H1 (cell line): ENCODE measurements at regions not wholly inside any gene's neighbourhood (a gene's known extent, or its start where the extent isn't known, plus 50 kb on each side); places are given as distances from the start of the nearest gene placed in this dataset.

Experiments
- CTCF ChIA-PET: fragments of 300-600 bp; sonication (Branson Sonifier 250); formaldehyde crosslinking; loops from one replicate; lab custom pipeline; 2021; ENCODE audit not compliant: partially characterized antibody; lab: Charles Lee
- POLR2A ChIA-PET: fragments of 300-600 bp; sonication (Branson Sonifier 250); formaldehyde crosslinking; loops from one replicate; lab custom pipeline; 2021; ENCODE audit warnings: inconsistent platforms; ENCODE audit not compliant: partially characterized antibody; lab: Charles Lee
- DNase-seq, 2 experiments: peaks; one replicate each; pipeline versions ENCODE4 v3.0.0 to v3.0.0-alpha.2; 2010 to 2022; ENCODE audit warnings: low spot score in 2 of 2, low read depth in 1 of 2, mixed read lengths in 1 of 2
- FAIRE-seq: peaks from 2 replicates; lab custom pipeline; 2011; peaks lifted over from hg19 to GRCh38; lab: Jason Lieb, UNC
- H2AFZ ChIP-seq: 2 replicates; pipeline ENCODE4 v1.8.1; 2012; ENCODE audit warnings: low read length, inconsistent platforms
- H2AK5ac ChIP-seq: 2 replicates; pipeline ENCODE4 v1.6.1; 2013; ENCODE audit warnings: low read depth, low read length
- H2BK120ac ChIP-seq: replicated peaks from 2 replicates; pipeline ENCODE3; 2013; ENCODE audit warnings: low read depth, low read length, inconsistent platforms
- H2BK12ac ChIP-seq: 2 replicates; pipeline ENCODE4 v1.6.1; 2013; ENCODE audit warnings: low read depth, low read length
- H2BK15ac ChIP-seq: 2 replicates; pipeline ENCODE4 v1.6.1; 2013; ENCODE audit warnings: low read length
- H2BK20ac ChIP-seq: 2 replicates; pipeline ENCODE4 v1.6.1; 2013; ENCODE audit warnings: low read length
- H2BK5ac ChIP-seq: 2 replicates; pipeline ENCODE4 v1.6.1; 2013; ENCODE audit warnings: low read depth, low read length
- H3K14ac ChIP-seq: 2 replicates; pipeline ENCODE4 v1.6.1; 2013; ENCODE audit warnings: inconsistent platforms; ENCODE audit not compliant: insufficient read length
- H3K18ac ChIP-seq: 2 replicates; pipeline ENCODE4 v1.6.1; 2013; ENCODE audit warnings: low read length; ENCODE audit errors: extremely low read depth
- H3K23ac ChIP-seq: 2 replicates; pipeline ENCODE4 v1.6.1; 2013; ENCODE audit warnings: inconsistent platforms; ENCODE audit not compliant: insufficient read length
- H3K23me2 ChIP-seq: 2 replicates; pipeline ENCODE4 v1.6.1; 2013; ENCODE audit warnings: low read depth, low read length
- H3K27ac ChIP-seq: 2 replicates; pipeline ENCODE4 v1.6.1; 2011; ENCODE audit warnings: low read depth, low read length, inconsistent platforms
- H3K27me3 ChIP-seq, 4 experiments: replicated peaks in 1 of 4; 1 replicate in 1 of 4; 2 replicates in 3 of 4; pipeline versions ENCODE4 v1.6.1 to v1.8.1; 2011 to 2013; ENCODE audit warnings: low read length in 3 of 4, mild to moderate bottlenecking in 3 of 4, inconsistent platforms in 2 of 4, mixed read lengths in 2 of 4, moderate library complexity in 1 of 4; ENCODE audit not compliant: control insufficient read depth in 3 of 4, insufficient read depth in 3 of 4; ENCODE audit errors: extremely low read depth in 1 of 4
- H3K36me3 ChIP-seq, 4 experiments: 2 replicates each; pipeline versions ENCODE4 v1.6.1 to v1.8.1; 2011 to 2013; ENCODE audit warnings: mild to moderate bottlenecking in 4 of 4, low read length in 3 of 4, moderate library complexity in 2 of 4, control low read depth in 1 of 4, inconsistent platforms in 1 of 4; ENCODE audit not compliant: insufficient read depth in 4 of 4, control insufficient read depth in 2 of 4
- H3K4ac ChIP-seq: replicated peaks from 2 replicates; pipeline ENCODE3; 2013; ENCODE audit warnings: low read length, low read depth, mixed read lengths, inconsistent platforms; ENCODE audit not compliant: insufficient read length
- H3K4me1 ChIP-seq, 4 experiments: replicated peaks in 1 of 4; 1 replicate in 1 of 4; 2 replicates in 3 of 4; pipeline versions ENCODE4 v1.6.1 to v1.8.1; 2011 to 2013; ENCODE audit warnings: low read length in 3 of 4, inconsistent platforms in 2 of 4, mixed read lengths in 1 of 4; ENCODE audit not compliant: insufficient read depth in 4 of 4, control insufficient read depth in 3 of 4
- H3K4me2 ChIP-seq, 2 experiments: 2 replicates each; pipeline versions ENCODE4 v1.6.1 to v1.8.1; 2011 to 2013; ENCODE audit warnings: low read depth in 2 of 2, low read length in 2 of 2, control low read depth in 1 of 2, inconsistent platforms in 1 of 2, mild to moderate bottlenecking in 1 of 2; ENCODE audit not compliant: insufficient read depth in 1 of 2
- H3K4me3 ChIP-seq, 4 experiments: fragments of 200-600, 300-600 bp in 1 of 4; sonication (generic), shearing (Covaris generic), sonication (Bioruptor Twin) in 1 of 4; 2 replicates each; pipeline versions ENCODE4 v1.5.1 to v1.8.1; 2011 to 2016; ENCODE audit warnings: low read length in 4 of 4, low read depth in 3 of 4, control low read depth in 2 of 4, inconsistent platforms in 2 of 4, mild to moderate bottlenecking in 2 of 4, mixed read lengths in 1 of 4, moderate library complexity in 1 of 4; ENCODE audit not compliant: insufficient read depth in 2 of 4; ENCODE audit errors: extremely low read depth in 1 of 4
- H3K56ac ChIP-seq: replicated peaks from 2 replicates; pipeline ENCODE3; 2013; ENCODE audit warnings: low read depth, mild to moderate bottlenecking, mixed read lengths, low read length, inconsistent platforms; ENCODE audit not compliant: insufficient read length
- H3K79me1 ChIP-seq: 2 replicates; pipeline ENCODE4 v1.6.1; 2013; ENCODE audit warnings: low read depth, low read length, control low read depth
- H3K79me2 ChIP-seq, 2 experiments: 2 replicates each; pipeline versions ENCODE4 v1.6.1 to v1.8.1; 2012 to 2013; ENCODE audit warnings: low read length in 2 of 2, mild to moderate bottlenecking in 2 of 2, inconsistent platforms in 1 of 2; ENCODE audit not compliant: insufficient read depth in 2 of 2, control insufficient read depth in 1 of 2
- H3K9ac ChIP-seq, 4 experiments: replicated peaks in 1 of 4; 1 replicate in 1 of 4; 2 replicates in 3 of 4; pipeline versions ENCODE4 v1.6.1 to v1.8.1; 2011 to 2013; ENCODE audit warnings: low read depth in 3 of 4, low read length in 3 of 4, control low read depth in 2 of 4, mild to moderate bottlenecking in 2 of 4, moderate library complexity in 2 of 4, inconsistent platforms in 1 of 4; ENCODE audit errors: extremely low read depth in 1 of 4
- H3K9me3 ChIP-seq, 2 experiments: 2 replicates each; pipeline versions ENCODE4 v1.6.1 to v1.8.1; 2012 to 2013; ENCODE audit warnings: mild to moderate bottlenecking in 2 of 2, moderate library complexity in 2 of 2, control low read depth in 1 of 2, inconsistent platforms in 1 of 2, low read depth in 1 of 2, low read length in 1 of 2, mixed read lengths in 1 of 2; ENCODE audit not compliant: insufficient read depth in 2 of 2
- H4K20me1 ChIP-seq, 2 experiments: replicated peaks in 1 of 2; 2 replicates each; pipeline versions ENCODE3 to v1.8.1; 2011 to 2013; ENCODE audit warnings: inconsistent platforms in 2 of 2, low read length in 2 of 2, mild to moderate bottlenecking in 1 of 2; ENCODE audit not compliant: insufficient read depth in 2 of 2, control insufficient read depth in 1 of 2
- H4K5ac ChIP-seq: 2 replicates; pipeline ENCODE4 v1.6.1; 2013; ENCODE audit warnings: low read length, low read depth, mixed read lengths, inconsistent platforms; ENCODE audit not compliant: insufficient read length
- H4K8ac ChIP-seq: 2 replicates; pipeline ENCODE4 v1.8.0; 2013; ENCODE audit warnings: mild to moderate bottlenecking, moderate library complexity, low read length, inconsistent platforms; ENCODE audit not compliant: insufficient read depth; ENCODE audit errors: extremely low read depth
- H4K91ac ChIP-seq: replicated peaks from 2 replicates; pipeline ENCODE3; 2013; ENCODE audit warnings: low read length, mixed read lengths, inconsistent platforms; ENCODE audit not compliant: insufficient read length
- ASH2L ChIP-seq: fragments of 200-600, 300-600 bp; sonication (generic); IDR thresholded peaks from one replicate; pipeline ENCODE4 v1.7.1; 2017; ENCODE audit warnings: low read length
- ATF3 ChIP-seq: IDR thresholded peaks from 2 replicates; pipeline ENCODE4 v1.6.1; 2011; ENCODE audit warnings: low read depth, mild to moderate bottlenecking, low read length; ENCODE audit not compliant: insufficient read depth
- BACH1 ChIP-seq: IDR thresholded peaks from 2 replicates; pipeline ENCODE4 v1.6.1; 2012; ENCODE audit warnings: low read length, improper control_type of control experiment
- CHD2 ChIP-seq: IDR thresholded peaks from 2 replicates; pipeline ENCODE4 v1.6.1; 2012; ENCODE audit warnings: low read length, improper control_type of control experiment
- FOSL1 ChIP-seq: IDR thresholded peaks from 2 replicates; pipeline ENCODE4 v1.6.1; 2011; ENCODE audit warnings: mild to moderate bottlenecking, low read depth, low read length, moderate library complexity; ENCODE audit not compliant: insufficient read depth
- GABPA ChIP-seq: IDR thresholded peaks from 2 replicates; pipeline ENCODE4 v1.6.1; 2011; ENCODE audit warnings: mild to moderate bottlenecking, low read length, moderate library complexity, borderline replicate concordance; ENCODE audit not compliant: insufficient read depth
- JUND ChIP-seq: IDR thresholded peaks from 2 replicates; pipeline ENCODE4 v1.6.1; 2011; ENCODE audit warnings: mild to moderate bottlenecking, improper control_type of control experiment, low read length
- KDM5A ChIP-seq: fragments of 200-600 bp; IDR thresholded peaks from 2 replicates; pipeline ENCODE4 v1.7.1; 2012; ENCODE audit warnings: mild to moderate bottlenecking, low read length, inconsistent platforms, mixed read lengths
- MAFK ChIP-seq: IDR thresholded peaks from 2 replicates; pipeline ENCODE4 v1.6.1; 2012; ENCODE audit warnings: low read depth, mild to moderate bottlenecking, improper control_type of control experiment, low read length
- RBBP5 ChIP-seq: IDR thresholded peaks from 2 replicates; pipeline ENCODE4 v1.7.1; 2012; ENCODE audit warnings: low read depth, mild to moderate bottlenecking, inconsistent platforms, low read length, moderate library complexity, borderline replicate concordance
- RNF2 ChIP-seq: fragments of 200-900, 300-1000 bp; sonication (generic); IDR thresholded peaks from 2 replicates; pipeline ENCODE4 v1.7.1; 2016; ENCODE audit warnings: borderline replicate concordance, low read depth, mild to moderate bottlenecking, antibody characterized with exemption, low read length; ENCODE audit not compliant: poor library complexity, severe bottlenecking; ENCODE audit errors: missing control alignments
- RXRA ChIP-seq: IDR thresholded peaks from 2 replicates; pipeline ENCODE4 v1.6.1; 2011; ENCODE audit warnings: low read depth, mild to moderate bottlenecking, low read length, moderate library complexity; ENCODE audit not compliant: insufficient read depth
- SRF ChIP-seq: IDR thresholded peaks from 2 replicates; pipeline ENCODE4 v1.6.1; 2011; ENCODE audit warnings: mild to moderate bottlenecking, low read depth, low read length, moderate library complexity
- WGBS, 2 experiments: shearing (Covaris generic) in 1 of 2; methylation state at CpG; one replicate each; pipeline versions ENCODE4 v1.1.6 to v1.1.7; 2013 to 2015; ENCODE audit warnings: low lambda C conversion rate in 2 of 2, mixed read lengths in 2 of 2, inconsistent platforms in 1 of 2, low coverage in 1 of 2, missing lambda C conversion rate in 1 of 2; ENCODE audit not compliant: insufficient replicate concordance in 2 of 2, insufficient coverage in 1 of 2, insufficient read length in 1 of 2; ENCODE audit errors: extremely low coverage in 1 of 2, missing lambda C conversion rate in 1 of 2; 5-methylcytosine and 5-hydroxymethylcytosine counted together
- TF ChIP-seq, protein P1 (sequence below): IDR thresholded peaks from 2 replicates; pipeline ENCODE4 v1.6.1; 2012; ENCODE audit warnings: inconsistent platforms

GRCh38 chr5:164505791-164506190 is 1000.4 kb downstream of the MAT2B start:
- Histone ChIP-seq H2BK120ac (no peak overlapping the region), H3K9me3 (no peaks in the 10 kb centered on the region), H2BK12ac (no peak overlapping the region), H3K23me2 (no peaks in the 10 kb centered on the region), H4K20me1 (no peaks in the 10 kb centered on the region), H4K5ac (no peak overlapping the region), H4K91ac (no peak overlapping the region), H4K8ac (no peak overlapping the region), H2BK20ac (no peak overlapping the region), H3K14ac (no peak overlapping the region), H2BK5ac (no peak overlapping the region), H3K4me1 (peaks cover 0 to 2% (median 0%) of the 10 kb centered on the region in 4 experiments; a peak in 1 of 7 replicates), H2AFZ (no peak overlapping the region), H3K4me3 (no peak overlapping the region), H3K79me2 (no peaks in the 10 kb centered on the region), H3K23ac (no peak overlapping the region), H3K27me3 (no peaks in the 10 kb centered on the region), H3K4me2 (no peak overlapping the region), H2BK15ac (no peak overlapping the region), H3K9ac (no peak overlapping the region), H3K36me3 (no peaks in the 10 kb centered on the region; a peak in 1 of 8 replicates), H3K4ac (no peak overlapping the region), H3K79me1 (no peaks in the 10 kb centered on the region), H3K27ac (no peak overlapping the region), H2AK5ac (no peak overlapping the region), H3K56ac (no peak overlapping the region), H3K18ac (no peak overlapping the region)
- WGBS, 2 experiments, result 78% methylated on average over 4 of the region's 4 CpGs; no CpG with 5 or more reads in 1 of the 2 experiments
- CTCF ChIA-PET, result interaction anchor here (1.0 to 4.3 kb wide), 4 partner anchors 9 to 492 kb away, joined by 3 to 30 read pairs (median 5); no protein-coding TSS in a partner anchor
- FAIRE-seq (no peak), DNase-seq (no peak)
- POLR2A ChIA-PET, result no interaction called here
- TF ChIP-seq RXRA (no peak), JUND (no peak), CHD2 (no peak), GABPA (no peak), ASH2L (no peak), KDM5A (no peak), RBBP5 (no peak), ATF3 (no peak), FOSL1 (no peak), BACH1 (no peak), RNF2 (no peak), MAFK (no peak), SRF (no peak)
- TF ChIP-seq, protein P1, sequence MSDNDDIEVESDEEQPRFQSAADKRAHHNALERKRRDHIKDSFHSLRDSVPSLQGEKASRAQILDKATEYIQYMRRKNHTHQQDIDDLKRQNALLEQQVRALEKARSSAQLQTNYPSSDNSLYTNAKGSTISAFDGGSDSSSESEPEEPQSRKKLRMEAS, result no peak
